Thoracic aorta (tissue), 2 donors: ENCODE measurements at regions not wholly inside any gene's neighbourhood (a gene's known extent, or its start where the extent isn't known, plus 50 kb on each side); places are given as distances from the start of the nearest gene placed in this dataset.

Experiments used
- ATAC-seq: fragments of 150-250 bp; one replicate; pipeline ENCODE4 v1.8.0; 2017; ENCODE audit warnings: low read depth; ENCODE audit not compliant: insufficient number of reproducible peaks, low FRiP score
- DNase-seq: peaks from one replicate; pipeline ENCODE4 v3.0.0-alpha.2; 2020; ENCODE audit warnings: low spot score
- H3K27ac ChIP-seq, 2 donors: fragments of 200-600 bp; sonication (generic); 1 replicate in 1 of 2; 2 replicates in 1 of 2; pipeline ENCODE4 v1.5.1; 2016; ENCODE audit warnings: mild to moderate bottlenecking in 2 of 2, moderate library complexity in 2 of 2
- H3K27me3 ChIP-seq: fragments of 200-600 bp; sonication (generic); replicated peaks from 2 replicates; pipeline ENCODE4 v1.6.0; 2016; ENCODE audit warnings: mild to moderate bottlenecking; ENCODE audit not compliant: insufficient read depth
- H3K36me3 ChIP-seq: fragments of 200-600 bp; sonication (generic); one replicate; pipeline ENCODE4 v1.5.1; 2016
- H3K4me1 ChIP-seq, 2 donors: fragments of 200-600 bp; sonication (generic); 1 replicate in 1 of 2; 2 replicates in 1 of 2; pipeline versions ENCODE4 v1.5.1 to v1.6.0; 2016; ENCODE audit warnings: low read depth in 2 of 2, mild to moderate bottlenecking in 1 of 2; ENCODE audit not compliant: control insufficient read depth in 1 of 2
- H3K4me3 ChIP-seq: fragments of 200-600 bp; sonication (generic); 2 replicates; pipeline ENCODE4 v1.5.1; 2016; ENCODE audit warnings: mild to moderate bottlenecking
- H3K9me3 ChIP-seq: fragments of 200-600 bp; sonication (generic); 2 replicates; pipeline ENCODE4 v1.5.1; 2016
- CTCF ChIP-seq: fragments of 200-600 bp; sonication (generic); IDR thresholded peaks from one replicate; pipeline ENCODE4 v1.5.1; 2019; ENCODE audit warnings: antibody characterized with exemption

GRCh38 chrX:20567108-20567507 lies 300.4 kb upstream of the RPS6KA3 start:
- no peak for TF ChIP-seq CTCF
- no peak for ATAC-seq
- DNase-seq = no peak
- Histone ChIP-seq H3K9me3 (no peaks in the 10 kb centered on the region), H3K27ac (no peak overlapping the region), H3K4me1 (no peaks in the 10 kb centered on the region), H3K27me3 (no peaks in the 10 kb centered on the region), H3K36me3 (no peaks in the 10 kb centered on the region), H3K4me3 (no peak overlapping the region)

DNA sequence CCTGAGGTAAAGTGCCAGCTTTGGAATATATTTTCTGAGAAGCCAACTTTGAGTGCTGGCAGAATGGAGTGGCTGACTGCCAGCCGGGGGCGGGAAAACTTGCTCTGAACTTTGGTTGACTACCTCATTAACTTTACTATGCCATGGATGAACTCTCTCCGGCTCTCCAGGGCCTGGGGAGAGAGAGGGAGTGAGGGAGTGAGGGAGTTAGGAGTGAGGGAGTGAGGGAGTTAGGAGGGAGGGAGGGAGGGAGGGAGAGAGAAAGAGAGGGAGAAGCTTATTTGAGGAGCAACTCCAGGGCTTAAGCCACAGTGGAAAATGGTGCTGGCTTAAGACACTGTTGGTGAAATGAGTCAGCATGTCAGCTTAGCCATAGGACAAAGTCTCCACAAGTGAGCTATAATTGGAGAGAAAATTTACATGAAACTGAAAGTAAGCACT lies 280.9 kb upstream of the RPS6KA3 start:
- DNase-seq = peak; percentile 9
- no peaks in the 10 kb centered on the region for H3K27me3 ChIP-seq
- no peaks in the 10 kb centered on the region for H3K9me3 ChIP-seq
- TF ChIP-seq CTCF = no peak
- ATAC-seq = peak; percentile 91
- H3K27ac ChIP-seq = peak overlapping the region; percentile 55 to 65
- peak overlapping the region; percentile 23 for H3K4me3 ChIP-seq
- H3K4me1 ChIP-seq = peaks cover 0 to 4% of the 10 kb centered on the region in 2 donors
- no peaks in the 10 kb centered on the region for H3K36me3 ChIP-seq

GRCh38 chrX:20545538-20545937 lies 278.8 kb upstream of the RPS6KA3 start:
- Histone ChIP-seq H3K27ac (no peak overlapping the region), H3K36me3 (no peaks in the 10 kb centered on the region), H3K9me3 (no peaks in the 10 kb centered on the region), H3K4me3 (no peak overlapping the region), H3K27me3 (no peaks in the 10 kb centered on the region), H3K4me1 (peaks cover 0 to 4% of the 10 kb centered on the region in 2 donors)
- TF ChIP-seq CTCF = no peak
- ATAC-seq (no peak), DNase-seq (no peak)

- ATAC-seq = no peak
Measured at GRCh38 chrX:20542072-20542471, 275.4 kb upstream of the RPS6KA3 start.

DNA sequence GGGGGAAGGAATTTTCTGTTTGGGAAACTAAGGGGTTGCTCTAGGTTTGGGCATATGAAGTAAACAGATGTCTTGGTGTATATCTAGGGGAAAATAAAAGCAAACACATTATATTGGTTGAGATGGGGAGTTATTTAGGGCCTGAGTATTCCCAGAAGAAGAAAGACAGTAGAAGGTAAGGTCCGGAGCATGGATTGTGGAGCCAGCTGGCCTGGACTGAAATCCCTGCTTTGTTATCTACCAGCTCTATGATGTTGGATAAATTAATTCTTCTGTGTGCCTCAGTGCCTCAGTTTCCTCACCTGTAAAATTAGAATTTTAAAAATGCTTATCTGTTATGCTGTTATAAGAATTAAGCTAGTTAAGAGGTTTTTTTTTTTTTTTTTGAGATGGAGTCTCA lies 272.3 kb upstream of the RPS6KA3 start:
- Histone ChIP-seq H3K27me3 (no peaks in the 10 kb centered on the region), H3K9me3 (no peaks in the 10 kb centered on the region), H3K4me1 (no peaks in the 10 kb centered on the region), H3K27ac (no peak overlapping the region), H3K4me3 (no peak overlapping the region), H3K36me3 (no peaks in the 10 kb centered on the region)
- TF ChIP-seq CTCF = no peak
- DNase-seq = no peak
- ATAC-seq = no peak

More at GRCh38 chrX:20542072-20542471, 275.4 kb upstream of the RPS6KA3 start:
- no peaks in the 10 kb centered on the region for H3K27me3 ChIP-seq
- no peak for DNase-seq
- TF ChIP-seq CTCF = no peak
- H3K27ac ChIP-seq = no peak overlapping the region
- H3K9me3 ChIP-seq = no peaks in the 10 kb centered on the region
- no peaks in the 10 kb centered on the region for H3K36me3 ChIP-seq
- H3K4me1 ChIP-seq = peaks cover 0 to 3% of the 10 kb centered on the region in 2 donors
- H3K4me3 ChIP-seq = no peak overlapping the region
